A549 (cell line): ENCODE measurements at regions not wholly inside any gene's neighbourhood (a gene's known extent, or its start where the extent isn't known, plus 50 kb on each side); places are given as distances from the start of the nearest gene placed in this dataset.

Experiments used
- CTCF ChIP-seq: fragments of >200 bp; sonication (Bioruptor Twin); formaldehyde crosslinking; IDR thresholded peaks from 3 replicates; pipeline ENCODE4 v1.5.1; 2016
- EP300 ChIP-seq, 2 experiments: fragments of >200 bp; sonication (Bioruptor Twin); formaldehyde crosslinking; IDR thresholded peaks; 2 replicates in 1 of 2; 3 replicates in 1 of 2; pipeline ENCODE4 v1.6.1; 2016 to 2017
- NFE2L2 ChIP-seq: fragments of 150-350 bp; conservative IDR thresholded peaks from 2 replicates; pipeline ENCODE4 v1.6.1; 2014; ENCODE audit warnings: low read length
- POLR2A ChIP-seq: IDR thresholded peaks from 2 replicates; pipeline ENCODE4 v1.6.1; 2012; ENCODE audit warnings: mild to moderate bottlenecking, low read length

DNA sequence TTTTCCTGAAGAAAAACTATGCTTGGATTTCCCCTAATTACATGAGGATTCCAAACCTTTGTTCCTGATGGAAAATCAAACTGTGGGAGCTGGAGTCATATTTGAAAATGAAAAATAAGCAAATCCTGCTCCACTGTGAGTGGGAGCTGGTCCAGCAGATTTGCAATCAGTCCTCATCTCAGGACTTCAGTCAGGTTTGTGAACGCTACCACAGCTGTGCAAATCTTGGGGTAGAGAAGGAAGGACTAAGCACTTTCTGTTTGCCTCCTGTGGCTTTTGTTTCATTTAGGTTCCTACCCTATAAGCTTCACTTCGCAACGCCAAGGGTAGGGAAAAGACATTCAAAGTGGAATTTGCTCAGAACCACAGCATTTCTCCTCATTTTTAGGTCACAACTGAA lies 238.2 kb downstream of the TUSC7 start:
- TF ChIP-seq CTCF, result no peak
- TF ChIP-seq POLR2A, result no peak
- TF ChIP-seq NFE2L2, result no peak
- TF ChIP-seq EP300 (IDR thresholded peaks at IDR 0.05), result no peak
